HCT116 (cell line): ENCODE measurements at regions not wholly inside any gene's neighbourhood (a gene's known extent, or its start where the extent isn't known, plus 50 kb on each side); places are given as distances from the start of the nearest gene placed in this dataset.

ENCODE experiments used
- CEBPB ChIP-seq: IDR thresholded peaks from 2 replicates; pipeline ENCODE4 v1.6.1; 2012; ENCODE audit warnings: low read depth
- POLR2A ChIP-seq: IDR thresholded peaks from 2 replicates; pipeline ENCODE4 v1.7.0; 2011; ENCODE audit warnings: borderline replicate concordance; ENCODE audit not compliant: insufficient read depth, insufficient read length; ENCODE audit errors: extremely low read depth
- SP1 ChIP-seq: IDR thresholded peaks from 2 replicates; pipeline ENCODE4 v1.6.1; 2012; ENCODE audit warnings: low read depth
- TF ChIP-seq, protein P1 (sequence below), 3 experiments: fragments of 200-600 bp in 1 of 3; sonication (generic) in 1 of 3; IDR thresholded peaks in 2 of 3; conservative IDR thresholded peaks in 1 of 3; 2 replicates each; pipeline ENCODE4 v1.5.1; 2012 to 2017; ENCODE audit warnings: low read depth in 2 of 3, low read length in 2 of 3, antibody characterized with exemption in 1 of 3, borderline replicate concordance in 1 of 3, control low read depth in 1 of 3, mild to moderate bottlenecking in 1 of 3, mixed read lengths in 1 of 3, mixed run types in 1 of 3, moderate library complexity in 1 of 3; ENCODE audit not compliant: insufficient read depth in 1 of 3

DNA sequence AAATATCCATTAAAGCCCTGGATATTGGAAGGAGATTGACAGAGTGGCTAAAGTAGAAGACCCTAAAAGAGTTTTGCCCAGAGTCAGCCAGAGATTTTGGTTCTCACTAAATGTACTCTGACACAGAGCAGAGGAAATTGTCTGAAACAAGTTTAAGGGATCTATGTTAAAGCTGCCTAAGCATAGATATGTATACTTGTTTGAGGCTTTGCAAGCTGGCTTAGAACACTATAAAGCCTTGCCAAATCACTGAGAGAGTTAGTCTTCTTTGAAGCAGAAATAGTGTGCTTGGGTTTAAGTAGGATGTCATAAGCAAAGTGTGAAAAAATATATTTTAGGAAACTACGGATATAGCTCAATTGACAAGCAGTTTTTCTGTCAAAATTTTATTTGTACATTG lies 653.5 kb downstream of the FSCB start:
- TF ChIP-seq, protein P1, sequence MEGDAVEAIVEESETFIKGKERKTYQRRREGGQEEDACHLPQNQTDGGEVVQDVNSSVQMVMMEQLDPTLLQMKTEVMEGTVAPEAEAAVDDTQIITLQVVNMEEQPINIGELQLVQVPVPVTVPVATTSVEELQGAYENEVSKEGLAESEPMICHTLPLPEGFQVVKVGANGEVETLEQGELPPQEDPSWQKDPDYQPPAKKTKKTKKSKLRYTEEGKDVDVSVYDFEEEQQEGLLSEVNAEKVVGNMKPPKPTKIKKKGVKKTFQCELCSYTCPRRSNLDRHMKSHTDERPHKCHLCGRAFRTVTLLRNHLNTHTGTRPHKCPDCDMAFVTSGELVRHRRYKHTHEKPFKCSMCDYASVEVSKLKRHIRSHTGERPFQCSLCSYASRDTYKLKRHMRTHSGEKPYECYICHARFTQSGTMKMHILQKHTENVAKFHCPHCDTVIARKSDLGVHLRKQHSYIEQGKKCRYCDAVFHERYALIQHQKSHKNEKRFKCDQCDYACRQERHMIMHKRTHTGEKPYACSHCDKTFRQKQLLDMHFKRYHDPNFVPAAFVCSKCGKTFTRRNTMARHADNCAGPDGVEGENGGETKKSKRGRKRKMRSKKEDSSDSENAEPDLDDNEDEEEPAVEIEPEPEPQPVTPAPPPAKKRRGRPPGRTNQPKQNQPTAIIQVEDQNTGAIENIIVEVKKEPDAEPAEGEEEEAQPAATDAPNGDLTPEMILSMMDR (IDR thresholded peaks at IDR 0.05 in 2 of 3, conservative IDR thresholded peaks at IDR 0.05 in 1 of 3; ENCODE audit: borderline replicate concordance in 1 of 3, insufficient read depth in 1 of 3, low read depth in 2 of 3, low read length in 2 of 3): no peak
- TF ChIP-seq POLR2A (no peak), SP1 (no peak), CEBPB (no peak)
